PC-3 (cell line): ENCODE measurements at regions not wholly inside any gene's neighbourhood (a gene's known extent, or its start where the extent isn't known, plus 50 kb on each side); places are given as distances from the start of the nearest gene placed in this dataset.

ENCODE experiments used
- ATAC-seq: fragments of 200-7000 bp; cut with Tn5 transposase; 2 replicates; pipeline ENCODE4 v1.9.1; 2020; ENCODE audit warnings: mild to moderate bottlenecking, moderate library complexity
- BruUV-seq: library from RNA; stranded (reverse); fragments of 400-500 nt; replicated peaks from 2 replicates; lab custom pipeline; 2021; lab: Mats Ljungman, UMichigan
- CTCF ChIA-PET: fragments of 300-600 bp; sonication (Branson Sonifier 250); formaldehyde crosslinking; loops from one replicate; lab custom pipeline; 2022; ENCODE audit warnings: antibody characterized with exemption; lab: Charles Lee
- POLR2A ChIA-PET: fragments of 300-600 bp; sonication (Branson Sonifier 250); formaldehyde crosslinking; loops from one replicate; lab custom pipeline; 2022; ENCODE audit warnings: antibody characterized with exemption; ENCODE audit not compliant: unreplicated experiment; lab: Charles Lee
- DNase-seq: peaks from one replicate; pipeline ENCODE4 v3.0.0-alpha.2; 2015
- H2AFZ ChIP-seq: fragments of 300-600 bp; sonication (generic); 2 replicates; pipeline ENCODE4 v1.6.0; 2016; ENCODE audit warnings: antibody characterized with exemption, low read length
- H3F3A ChIP-seq: fragments of 300-600 bp; sonication (generic); one replicate; pipeline ENCODE4 v1.6.0; 2017; ENCODE audit warnings: antibody characterized with exemption, low read length, control low read depth, mild to moderate bottlenecking; ENCODE audit not compliant: unreplicated experiment
- H3K27ac ChIP-seq: fragments of 300-600 bp; sonication (generic); 2 replicates; pipeline ENCODE4 v1.5.1; 2016; ENCODE audit warnings: mild to moderate bottlenecking, low read length
- H3K27me3 ChIP-seq: fragments of 300-600 bp; sonication (generic); 2 replicates; pipeline ENCODE4 v1.6.1; 2016; ENCODE audit warnings: low read length, mixed read lengths
- H3K36me3 ChIP-seq: fragments of 300-600 bp; sonication (generic); 2 replicates; pipeline ENCODE4 v1.6.1; 2016; ENCODE audit warnings: low read depth, mixed run types, low read length, mixed read lengths
- H3K4me1 ChIP-seq: fragments of 300-600 bp; sonication (generic); 2 replicates; pipeline ENCODE4 v1.5.1; 2016; ENCODE audit warnings: low read length; ENCODE audit not compliant: insufficient read depth
- H3K4me2 ChIP-seq: fragments of 300-600 bp; sonication (generic); 2 replicates; pipeline ENCODE4 v1.6.0; 2016; ENCODE audit warnings: low read length
- H3K4me3 ChIP-seq: fragments of 300-600 bp; sonication (generic); 2 replicates; pipeline ENCODE4 v1.5.1; 2016; ENCODE audit warnings: mild to moderate bottlenecking, low read length, mixed read lengths
- H3K79me2 ChIP-seq: fragments of 300-600 bp; sonication (generic); 2 replicates; pipeline ENCODE4 v1.6.1; 2017; ENCODE audit warnings: low read length, mixed read lengths
- H3K9ac ChIP-seq: fragments of 300-600 bp; sonication (generic); 2 replicates; pipeline ENCODE4 v1.6.0; 2016; ENCODE audit warnings: mild to moderate bottlenecking, low read length
- H3K9me2 ChIP-seq: fragments of 300-600 bp; sonication (generic); replicated peaks from 2 replicates; pipeline ENCODE4 v1.6.1; 2016; ENCODE audit warnings: mixed run types, low read length, mixed read lengths
- H3K9me3 ChIP-seq: fragments of 300-600 bp; sonication (generic); 2 replicates; pipeline ENCODE4 v1.6.1; 2016; ENCODE audit warnings: low read length, mixed read lengths
- H4K20me1 ChIP-seq: fragments of 300-600 bp; sonication (generic); 2 replicates; pipeline ENCODE4 v1.6.1; 2016; ENCODE audit warnings: low read length, mixed read lengths
- CTCF ChIP-seq: fragments of 300-600 bp; sonication (generic); conservative IDR thresholded peaks from 2 replicates; pipeline ENCODE4 v1.5.1; 2017; ENCODE audit warnings: antibody characterized with exemption, low read depth, mild to moderate bottlenecking, low read length
- EZH2 ChIP-seq: fragments of 300-600 bp; sonication (generic); IDR thresholded peaks from one replicate; pipeline ENCODE4 v1.6.1; 2017; ENCODE audit warnings: antibody characterized with exemption, mild to moderate bottlenecking, low read length; ENCODE audit not compliant: unreplicated experiment
- EZH2phosphoT487 ChIP-seq: fragments of 300-600 bp; sonication (generic); IDR thresholded peaks from 2 replicates; pipeline ENCODE4 v1.6.1; 2018; ENCODE audit warnings: mild to moderate bottlenecking, antibody characterized with exemption, low read length, borderline replicate concordance
- intact Hi-C: fragments of 100-400 bp; cut with micrococcal nuclease; formaldehyde crosslinking; loops from 2 replicates; pipeline ENCODE4 v1.9.0; 2023

DNA sequence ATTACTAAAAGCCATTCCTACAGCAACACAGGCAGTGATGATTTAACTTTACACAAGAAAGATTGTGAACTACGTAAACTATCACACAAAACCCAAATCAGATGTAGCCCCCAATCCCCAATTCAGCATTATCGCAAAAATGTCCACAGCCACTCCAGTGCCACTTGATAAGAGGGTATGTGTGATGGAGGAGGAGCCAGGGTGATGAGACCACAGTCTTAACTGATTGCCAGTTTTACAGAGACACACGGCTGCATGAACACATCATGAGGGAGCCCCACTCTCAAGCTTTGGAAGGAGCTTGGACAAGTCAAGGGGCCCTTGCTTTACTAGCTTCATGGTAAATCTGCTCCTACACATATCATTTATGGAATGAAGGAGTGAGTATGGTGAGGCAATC, 116.0 kb downstream of the FAM161A start:
- H3F3A ChIP-seq = no peaks in the 10 kb centered on the region
- H3K27me3 ChIP-seq = no peaks in the 10 kb centered on the region
- no peaks in the 10 kb centered on the region for H3K36me3 ChIP-seq
- H3K9me2 ChIP-seq = no peaks in the 10 kb centered on the region
- no peaks in the 10 kb centered on the region for H4K20me1 ChIP-seq
- intact Hi-C loops = no loop called here
- H3K9ac ChIP-seq = no peak overlapping the region
- BruUV-seq = no TSS peak
- no peak overlapping the region for H2AFZ ChIP-seq
- H3K4me3 ChIP-seq = no peak overlapping the region
- H3K9me3 ChIP-seq = no peaks in the 10 kb centered on the region
- no peak overlapping the region for H3K27ac ChIP-seq
- CTCF ChIA-PET = no interaction called here
- no peaks in the 10 kb centered on the region for H3K4me1 ChIP-seq
- no peaks in the 10 kb centered on the region for H3K79me2 ChIP-seq
- TF ChIP-seq CTCF (no peak), EZH2phosphoT487 (no peak), EZH2 (no peak)
- ATAC-seq (no peak), DNase-seq (no peak)
- H3K4me2 ChIP-seq = no peak overlapping the region
- POLR2A ChIA-PET = no interaction called here

DNA sequence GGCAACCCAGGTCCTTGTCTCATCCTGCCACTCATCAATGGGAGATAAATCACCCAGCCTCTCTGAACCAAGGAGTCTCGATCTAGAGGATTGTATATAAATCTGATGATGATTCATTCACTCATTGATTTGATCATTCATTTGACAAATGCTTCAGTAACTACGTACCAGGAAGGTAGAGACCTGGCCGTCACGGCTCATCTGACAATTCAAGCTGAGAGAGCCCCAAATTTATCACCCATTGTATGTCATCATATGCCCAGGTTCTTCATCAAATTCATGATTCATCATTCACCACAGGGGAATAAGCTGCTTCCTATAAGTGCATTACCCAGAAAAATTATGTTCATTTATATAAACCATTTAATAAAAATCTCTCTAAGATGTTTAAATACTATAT, 116.9 kb downstream of the FAM161A start:
- ATAC-seq (no peak), DNase-seq (no peak)
- Histone ChIP-seq H3K36me3 (no peaks in the 10 kb centered on the region), H3K4me1 (no peaks in the 10 kb centered on the region), H3K9me2 (no peaks in the 10 kb centered on the region), H3K9ac (no peak overlapping the region), H4K20me1 (no peaks in the 10 kb centered on the region), H3K79me2 (no peaks in the 10 kb centered on the region), H3K4me2 (no peak overlapping the region), H3K4me3 (no peak overlapping the region), H3K27ac (no peak overlapping the region), H3F3A (no peaks in the 10 kb centered on the region), H3K27me3 (no peaks in the 10 kb centered on the region), H2AFZ (no peak overlapping the region), H3K9me3 (no peaks in the 10 kb centered on the region)
- ChIA-PET CTCF (no interaction called here), POLR2A (no interaction called here)
- BruUV-seq = no TSS peak
- intact Hi-C loops = no loop called here
- TF ChIP-seq CTCF (no peak), EZH2 (no peak), EZH2phosphoT487 (no peak)

- ATAC-seq (no peak), DNase-seq (no peak)
- no TSS peak for BruUV-seq
- Histone ChIP-seq H3K4me1 (no peaks in the 10 kb centered on the region), H2AFZ (no peak overlapping the region), H3K9ac (no peak overlapping the region), H3K4me3 (no peak overlapping the region), H3K27me3 (no peaks in the 10 kb centered on the region), H3K9me3 (no peaks in the 10 kb centered on the region), H3K9me2 (no peaks in the 10 kb centered on the region), H3K27ac (no peak overlapping the region), H3K79me2 (no peaks in the 10 kb centered on the region), H4K20me1 (no peaks in the 10 kb centered on the region), H3K36me3 (no peaks in the 10 kb centered on the region), H3F3A (no peaks in the 10 kb centered on the region), H3K4me2 (no peak overlapping the region)
- ChIA-PET CTCF (no interaction called here), POLR2A (no interaction called here)
- no peak for TF ChIP-seq EZH2phosphoT487
- TF ChIP-seq EZH2 = no peak
- TF ChIP-seq CTCF = no peak
- intact Hi-C loops = no loop called here
Observed at GRCh38 chr2:61733563-61733962, 120.3 kb downstream of the FAM161A start.
